Activated CD8-positive, alpha-beta memory T cell treated with anti-CD3 and anti-CD28 coated beads for 48 hours (primary cell): ENCODE measurements at regions not wholly inside any gene's neighbourhood (a gene's known extent, or its start where the extent isn't known, plus 50 kb on each side); places are given as distances from the start of the nearest gene placed in this dataset.

Experiments
- DNase-seq, 3 experiments: peaks; one replicate each; pipeline ENCODE4 v3.0.0-alpha.2; 2020; ENCODE audit warnings: low read depth in 2 of 3, low spot score in 2 of 3

GRCh38 chr9:85430659-85431338, 311.0 kb downstream of the AGTPBP1 start:
- no peak for DNase-seq

GRCh38 chr9:85428230-85428629, 313.5 kb downstream of the AGTPBP1 start:
- no peak for DNase-seq

- DNase-seq: no peak
Observed at GRCh38 chr9:85427772-85428171, 314.0 kb downstream of the AGTPBP1 start.

GRCh38 chr9:85425153-85425611, 316.6 kb downstream of the AGTPBP1 start:
- DNase-seq: peak; percentile 9 to 55 (median 23)

- no peak for DNase-seq
Observed at GRCh38 chr9:85423422-85423821, 318.3 kb downstream of the AGTPBP1 start.

- no peak for DNase-seq
Observed at GRCh38 chr9:85421641-85422040, 320.1 kb downstream of the AGTPBP1 start.

- DNase-seq: no peak
Observed at GRCh38 chr9:85420750-85421149, 321.0 kb downstream of the AGTPBP1 start.

GRCh38 chr9:85417674-85418073, 324.1 kb downstream of the AGTPBP1 start:
- no peak for DNase-seq

- no peak for DNase-seq
Observed at GRCh38 chr9:85416715-85417114, 325.0 kb downstream of the AGTPBP1 start.

GRCh38 chr9:85414390-85414789, 327.4 kb downstream of the AGTPBP1 start:
- DNase-seq: no peak

- DNase-seq: no peak
Observed at GRCh38 chr9:85408494-85408893, 333.3 kb downstream of the AGTPBP1 start.

- no peak for DNase-seq
Observed at GRCh38 chr9:85405566-85405950, 336.2 kb downstream of the AGTPBP1 start.

GRCh38 chr9:85404911-85405565, 336.7 kb downstream of the AGTPBP1 start:
- no peak for DNase-seq

GRCh38 chr9:85402551-85402950, 339.2 kb downstream of the AGTPBP1 start:
- no peak for DNase-seq

GRCh38 chr9:85401998-85402397, 339.8 kb downstream of the AGTPBP1 start:
- DNase-seq: no peak

- DNase-seq: no peak
Observed at GRCh38 chr9:85397005-85397404, 344.7 kb downstream of the AGTPBP1 start.

GRCh38 chr9:85392260-85392659, 349.5 kb downstream of the AGTPBP1 start:
- DNase-seq: no peak

GRCh38 chr9:85377731-85378289, 363.9 kb downstream of the AGTPBP1 start:
- DNase-seq: no peak

GRCh38 chr9:85368781-85369180, 373.0 kb downstream of the AGTPBP1 start:
- DNase-seq: no peak

GRCh38 chr9:85359161-85359560, 382.6 kb downstream of the AGTPBP1 start:
- DNase-seq: no peak

- no peak for DNase-seq
Observed at GRCh38 chr9:85349046-85349445, 392.7 kb downstream of the AGTPBP1 start.

- no peak for DNase-seq
Observed at GRCh38 chr9:85347541-85347940, 394.2 kb downstream of the AGTPBP1 start.
